Esophagus squamous epithelium (tissue), 4 donors: ENCODE measurements at regions not wholly inside any gene's neighbourhood (a gene's known extent, or its start where the extent isn't known, plus 50 kb on each side); places are given as distances from the start of the nearest gene placed in this dataset.

Experiments
- POLR2A ChIP-seq, 4 donors: fragments of 450-650 bp; IDR thresholded peaks; one replicate each; pipeline ENCODE4 v1.6.1; 2017; ENCODE audit warnings: antibody characterized with exemption in 4 of 4, mild to moderate bottlenecking in 4 of 4, moderate library complexity in 3 of 4
- TF ChIP-seq, protein P1 (sequence below), 6 experiments: fragments of 450-650 bp in 4 of 6; fragments of 200-600 bp in 2 of 6; sonication (generic) in 2 of 6; IDR thresholded peaks; one replicate each; pipeline ENCODE4 v1.5.1; 2016 to 2019; ENCODE audit warnings: antibody characterized with exemption in 6 of 6, mild to moderate bottlenecking in 4 of 6, moderate library complexity in 4 of 6

DNA sequence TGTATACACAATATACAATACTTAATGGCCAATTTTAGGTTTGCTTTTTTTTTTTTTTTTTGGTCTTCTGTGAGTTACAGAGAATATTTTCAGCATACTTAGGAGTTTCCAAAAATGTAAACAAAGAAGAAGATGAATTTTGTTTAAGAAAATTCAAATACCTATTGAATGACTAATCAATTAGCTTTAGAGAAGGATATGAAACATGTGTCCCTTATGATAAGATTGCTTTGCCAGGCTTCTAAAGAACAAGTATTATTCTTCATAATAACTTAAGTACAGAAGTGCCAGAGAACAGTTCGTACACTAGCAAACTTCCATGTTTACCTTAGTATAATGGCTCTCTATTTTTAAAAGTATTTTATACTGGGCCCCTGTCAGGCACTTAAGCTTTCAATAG is 1191.0 kb upstream of the NCAM2 start:
- TF ChIP-seq, protein P1, sequence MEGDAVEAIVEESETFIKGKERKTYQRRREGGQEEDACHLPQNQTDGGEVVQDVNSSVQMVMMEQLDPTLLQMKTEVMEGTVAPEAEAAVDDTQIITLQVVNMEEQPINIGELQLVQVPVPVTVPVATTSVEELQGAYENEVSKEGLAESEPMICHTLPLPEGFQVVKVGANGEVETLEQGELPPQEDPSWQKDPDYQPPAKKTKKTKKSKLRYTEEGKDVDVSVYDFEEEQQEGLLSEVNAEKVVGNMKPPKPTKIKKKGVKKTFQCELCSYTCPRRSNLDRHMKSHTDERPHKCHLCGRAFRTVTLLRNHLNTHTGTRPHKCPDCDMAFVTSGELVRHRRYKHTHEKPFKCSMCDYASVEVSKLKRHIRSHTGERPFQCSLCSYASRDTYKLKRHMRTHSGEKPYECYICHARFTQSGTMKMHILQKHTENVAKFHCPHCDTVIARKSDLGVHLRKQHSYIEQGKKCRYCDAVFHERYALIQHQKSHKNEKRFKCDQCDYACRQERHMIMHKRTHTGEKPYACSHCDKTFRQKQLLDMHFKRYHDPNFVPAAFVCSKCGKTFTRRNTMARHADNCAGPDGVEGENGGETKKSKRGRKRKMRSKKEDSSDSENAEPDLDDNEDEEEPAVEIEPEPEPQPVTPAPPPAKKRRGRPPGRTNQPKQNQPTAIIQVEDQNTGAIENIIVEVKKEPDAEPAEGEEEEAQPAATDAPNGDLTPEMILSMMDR (IDR thresholded peaks at IDR 0.05), result no peak
- no peak for TF ChIP-seq POLR2A (IDR thresholded peaks at IDR 0.05)
